ENCODE measurements at regions not wholly inside any gene's neighbourhood (a gene's known extent, or its start where the extent isn't known, plus 50 kb on each side); places are given as distances from the start of the nearest gene placed in this dataset.

DNA sequence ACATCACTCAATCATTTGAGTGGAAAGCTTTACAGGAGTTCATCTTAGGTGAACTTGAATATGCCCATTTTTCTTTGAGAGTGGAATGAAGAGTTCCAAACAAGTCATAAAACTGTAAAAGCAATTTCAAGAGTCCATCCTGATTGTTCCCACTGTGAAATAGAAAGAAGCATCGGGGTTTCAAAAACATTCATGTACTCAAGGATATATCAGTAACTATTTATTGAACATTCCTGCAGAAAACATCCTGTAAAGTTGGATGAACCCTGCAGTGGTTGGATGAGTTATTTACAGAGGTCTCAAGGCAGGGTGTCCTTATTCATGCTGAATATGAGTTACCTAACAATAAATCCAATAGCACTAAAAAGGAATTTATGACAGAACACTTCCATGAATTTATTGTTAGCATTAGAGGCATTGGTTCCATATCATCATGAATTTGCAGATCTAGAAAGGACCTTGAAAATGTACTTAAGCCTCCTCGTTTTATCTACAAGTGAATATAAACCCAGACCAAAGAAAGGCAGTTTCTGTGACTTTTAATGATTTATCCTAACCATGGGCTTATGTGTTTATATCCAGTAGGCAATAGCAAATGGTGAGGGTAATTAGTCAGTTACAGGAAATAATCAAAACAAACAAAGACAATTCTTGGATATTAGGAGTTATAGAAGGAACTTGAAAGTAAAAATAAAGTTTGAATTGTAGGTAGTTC lies 361.9 kb upstream of the KCNMB2 start:
- no peaks in the 10 kb centered on the region for H3K36me3 ChIP-seq (ENCODE audit: insufficient read depth, low read length)
- H4K20me1 ChIP-seq (ENCODE audit: insufficient read depth, low read length), result no peaks in the 10 kb centered on the region
- no peaks in the 10 kb centered on the region for H3K27me3 ChIP-seq (ENCODE audit: insufficient read depth, low read length)
- H2AFZ ChIP-seq (ENCODE audit: low read length), result no peak overlapping the region
- DNase-seq (ENCODE audit: insufficient read length, low spot score, missing footprints), result no peak
- no peaks in the 10 kb centered on the region for H3K9me3 ChIP-seq (ENCODE audit: low read depth, low read length)
- H3K27ac ChIP-seq (ENCODE audit: low read depth, low read length), result no peak overlapping the region
- no peak overlapping the region for H3K4me2 ChIP-seq (ENCODE audit: insufficient read depth, low read length)
- H3K4me3 ChIP-seq (ENCODE audit: insufficient read depth, low read length), result no peak overlapping the region
- peaks cover 11% of the 10 kb centered on the region for H3K4me1 ChIP-seq (ENCODE audit: insufficient read depth, low read length)
- H3K79me2 ChIP-seq (ENCODE audit: insufficient read depth, low read length), result no peaks in the 10 kb centered on the region
- TF ChIP-seq, protein P1, sequence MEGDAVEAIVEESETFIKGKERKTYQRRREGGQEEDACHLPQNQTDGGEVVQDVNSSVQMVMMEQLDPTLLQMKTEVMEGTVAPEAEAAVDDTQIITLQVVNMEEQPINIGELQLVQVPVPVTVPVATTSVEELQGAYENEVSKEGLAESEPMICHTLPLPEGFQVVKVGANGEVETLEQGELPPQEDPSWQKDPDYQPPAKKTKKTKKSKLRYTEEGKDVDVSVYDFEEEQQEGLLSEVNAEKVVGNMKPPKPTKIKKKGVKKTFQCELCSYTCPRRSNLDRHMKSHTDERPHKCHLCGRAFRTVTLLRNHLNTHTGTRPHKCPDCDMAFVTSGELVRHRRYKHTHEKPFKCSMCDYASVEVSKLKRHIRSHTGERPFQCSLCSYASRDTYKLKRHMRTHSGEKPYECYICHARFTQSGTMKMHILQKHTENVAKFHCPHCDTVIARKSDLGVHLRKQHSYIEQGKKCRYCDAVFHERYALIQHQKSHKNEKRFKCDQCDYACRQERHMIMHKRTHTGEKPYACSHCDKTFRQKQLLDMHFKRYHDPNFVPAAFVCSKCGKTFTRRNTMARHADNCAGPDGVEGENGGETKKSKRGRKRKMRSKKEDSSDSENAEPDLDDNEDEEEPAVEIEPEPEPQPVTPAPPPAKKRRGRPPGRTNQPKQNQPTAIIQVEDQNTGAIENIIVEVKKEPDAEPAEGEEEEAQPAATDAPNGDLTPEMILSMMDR (IDR thresholded peaks at IDR 0.05; ENCODE audit: extremely low read depth, low read depth, low read length), result no peak

DNA sequence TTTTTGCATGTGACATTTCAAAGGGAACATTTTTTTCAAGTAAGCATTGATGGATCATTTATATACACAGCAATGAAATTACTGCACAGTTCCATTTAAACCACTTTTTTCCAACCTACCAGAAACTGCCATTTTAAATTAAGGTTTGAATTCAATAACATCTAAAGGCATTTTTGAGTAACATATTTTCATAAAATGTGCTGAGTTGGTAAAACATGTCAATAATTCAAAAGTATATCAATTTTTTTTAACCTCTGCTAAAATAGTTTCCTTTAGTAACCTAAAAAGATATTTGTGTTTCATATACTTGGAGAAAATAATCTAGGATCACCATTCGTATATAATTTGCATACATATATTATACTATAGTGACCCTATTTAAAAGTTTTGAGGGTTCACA lies 355.1 kb upstream of the KCNMB2 start:
- no peak overlapping the region for H3K4me3 ChIP-seq (ENCODE audit: insufficient read depth, low read length)
- H2AFZ ChIP-seq (ENCODE audit: low read length), result no peak overlapping the region
- H3K36me3 ChIP-seq (ENCODE audit: insufficient read depth, low read length), result no peaks in the 10 kb centered on the region
- DNase-seq (ENCODE audit: insufficient read length, low spot score, missing footprints), result no peak
- TF ChIP-seq, protein P1 (IDR thresholded peaks at IDR 0.05; ENCODE audit: extremely low read depth, low read depth, low read length), result no peak
- no peaks in the 10 kb centered on the region for H3K79me2 ChIP-seq (ENCODE audit: insufficient read depth, low read length)
- no peaks in the 10 kb centered on the region for H3K27me3 ChIP-seq (ENCODE audit: insufficient read depth, low read length)
- H3K9me3 ChIP-seq (ENCODE audit: low read depth, low read length), result no peaks in the 10 kb centered on the region
- H3K4me1 ChIP-seq (ENCODE audit: insufficient read depth, low read length), result no peaks in the 10 kb centered on the region
- H3K4me2 ChIP-seq (ENCODE audit: insufficient read depth, low read length), result no peak overlapping the region
- no peaks in the 10 kb centered on the region for H4K20me1 ChIP-seq (ENCODE audit: insufficient read depth, low read length)
- no peak overlapping the region for H3K27ac ChIP-seq (ENCODE audit: low read depth, low read length)

DNA sequence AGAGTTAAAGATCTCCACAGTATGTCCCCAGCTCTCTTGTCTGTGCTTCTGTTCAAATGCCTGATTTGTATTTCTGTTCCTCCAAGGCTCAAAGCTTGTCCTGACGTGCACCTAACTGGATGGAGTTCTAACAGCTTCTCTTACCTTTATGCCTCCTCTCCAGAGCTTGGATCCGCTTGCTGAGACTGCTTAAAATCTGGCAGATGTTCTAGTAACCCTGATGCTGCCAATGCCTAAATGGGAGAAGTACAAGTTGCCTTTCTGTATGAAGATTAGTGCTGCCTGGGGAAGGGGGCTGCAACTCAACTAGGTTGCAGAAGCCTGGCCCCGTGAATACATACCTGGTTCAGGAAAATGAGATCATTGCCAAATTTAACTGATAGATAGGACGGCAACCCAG lies 354.5 kb upstream of the KCNMB2 start:
- Histone ChIP-seq H3K27ac (ENCODE audit: low read depth, low read length) (no peak overlapping the region), H3K27me3 (ENCODE audit: insufficient read depth, low read length) (no peaks in the 10 kb centered on the region), H3K4me3 (ENCODE audit: insufficient read depth, low read length) (no peak overlapping the region), H3K4me2 (ENCODE audit: insufficient read depth, low read length) (no peak overlapping the region), H3K9me3 (ENCODE audit: low read depth, low read length) (no peaks in the 10 kb centered on the region), H3K79me2 (ENCODE audit: insufficient read depth, low read length) (no peaks in the 10 kb centered on the region), H4K20me1 (ENCODE audit: insufficient read depth, low read length) (no peaks in the 10 kb centered on the region), H3K36me3 (ENCODE audit: insufficient read depth, low read length) (no peaks in the 10 kb centered on the region), H3K4me1 (ENCODE audit: insufficient read depth, low read length) (no peaks in the 10 kb centered on the region), H2AFZ (ENCODE audit: low read length) (peak overlapping the region; percentile 88)
- TF ChIP-seq, protein P1 (IDR thresholded peaks at IDR 0.05; ENCODE audit: extremely low read depth, low read depth, low read length), result no peak
- DNase-seq (ENCODE audit: insufficient read length, low spot score, missing footprints), result no peak

DNA sequence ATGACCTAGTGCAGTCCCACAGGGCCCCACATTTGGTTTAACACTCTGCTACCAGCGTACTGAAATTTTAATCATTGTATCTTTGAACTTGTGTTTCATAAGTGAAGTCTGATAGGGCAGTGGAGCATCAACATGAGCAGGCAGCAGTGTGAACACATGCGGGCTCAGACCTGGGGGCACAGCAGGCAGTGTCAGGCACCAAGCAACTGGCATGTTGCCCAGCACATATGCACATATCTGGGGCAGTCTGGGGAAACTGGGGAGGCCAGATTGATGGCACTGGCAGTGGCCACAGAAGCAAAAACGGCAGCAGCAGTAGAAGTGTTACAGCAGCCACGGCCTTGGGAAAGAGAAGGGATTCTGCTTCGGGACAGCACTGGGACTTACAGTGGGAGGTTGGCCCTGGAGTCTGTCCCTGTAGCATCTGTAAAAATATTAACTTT lies 353.9 kb upstream of the KCNMB2 start:
- DNase-seq (ENCODE audit: insufficient read length, low spot score, missing footprints), result peak; percentile 26
- TF ChIP-seq, protein P1 (IDR thresholded peaks at IDR 0.05; ENCODE audit: extremely low read depth, low read depth, low read length), result no peak
- H3K36me3 ChIP-seq (ENCODE audit: insufficient read depth, low read length), result no peaks in the 10 kb centered on the region
- no peak overlapping the region for H3K4me3 ChIP-seq (ENCODE audit: insufficient read depth, low read length)
- peak overlapping the region; percentile 88 for H2AFZ ChIP-seq (ENCODE audit: low read length)
- no peaks in the 10 kb centered on the region for H3K27me3 ChIP-seq (ENCODE audit: insufficient read depth, low read length)
- peak overlapping the region; percentile 33 for H3K4me2 ChIP-seq (ENCODE audit: insufficient read depth, low read length)
- H3K79me2 ChIP-seq (ENCODE audit: insufficient read depth, low read length), result no peaks in the 10 kb centered on the region
- no peaks in the 10 kb centered on the region for H3K4me1 ChIP-seq (ENCODE audit: insufficient read depth, low read length)
- H4K20me1 ChIP-seq (ENCODE audit: insufficient read depth, low read length), result no peaks in the 10 kb centered on the region
- H3K9me3 ChIP-seq (ENCODE audit: low read depth, low read length), result no peaks in the 10 kb centered on the region
- no peak overlapping the region for H3K27ac ChIP-seq (ENCODE audit: low read depth, low read length)

Measured in osteoblast (primary cell).